CD14-positive monocyte (primary cell): ENCODE measurements at regions not wholly inside any gene's neighbourhood (a gene's known extent, or its start where the extent isn't known, plus 50 kb on each side); places are given as distances from the start of the nearest gene placed in this dataset.

Experiments
- DNase-seq, 3 donors: peaks; one replicate each; pipeline ENCODE4 v3.0.0-alpha.2; 2011 to 2022
- H2AFZ ChIP-seq: 2 replicates; pipeline ENCODE4 v1.6.0; 2012; ENCODE audit warnings: mild to moderate bottlenecking, low read depth, low read length, inconsistent platforms; ENCODE audit not compliant: insufficient read depth, poor library complexity, severe bottlenecking
- H3K27ac ChIP-seq, 2 donors: 1 replicate in 1 of 2; 2 replicates in 1 of 2; pipeline ENCODE4 v1.5.1; 2012 to 2013; ENCODE audit warnings: low read length in 2 of 2, control low read depth in 1 of 2, inconsistent platforms in 1 of 2, low read depth in 1 of 2, mild to moderate bottlenecking in 1 of 2
- H3K27me3 ChIP-seq, 2 donors: one replicate each; pipeline versions ENCODE4 v1.6.0 to v1.6.1; 2011 to 2013; ENCODE audit warnings: low read length in 2 of 2; ENCODE audit not compliant: control insufficient read depth in 2 of 2, insufficient read depth in 2 of 2
- H3K36me3 ChIP-seq, 2 donors: replicated peaks in 1 of 2; 1 replicate in 1 of 2; 2 replicates in 1 of 2; pipeline versions ENCODE4 v1.5.1 to v1.6.1; 2012 to 2013; ENCODE audit warnings: low read length in 2 of 2, control low read depth in 1 of 2, inconsistent platforms in 1 of 2, mild to moderate bottlenecking in 1 of 2; ENCODE audit not compliant: insufficient read depth in 2 of 2, control insufficient read depth in 1 of 2
- H3K4me1 ChIP-seq, 2 donors: 1 replicate in 1 of 2; 2 replicates in 1 of 2; pipeline versions ENCODE4 v1.5.1 to v1.6.1; 2012 to 2013; ENCODE audit warnings: low read length in 2 of 2, control low read depth in 1 of 2, inconsistent platforms in 1 of 2, mild to moderate bottlenecking in 1 of 2, moderate library complexity in 1 of 2; ENCODE audit not compliant: insufficient read depth in 2 of 2, control insufficient read depth in 1 of 2
- H3K4me2 ChIP-seq: replicated peaks from 2 replicates; pipeline ENCODE3; 2012; ENCODE audit warnings: low read length, moderate library complexity, mild to moderate bottlenecking; ENCODE audit not compliant: poor library complexity, severe bottlenecking; ENCODE audit errors: extremely low read depth
- H3K4me3 ChIP-seq, 3 experiments: fragments of 200-600 bp in 1 of 3; sonication (generic) in 1 of 3; replicated peaks in 1 of 3; 1 replicate in 2 of 3; 2 replicates in 1 of 3; pipeline ENCODE4 v1.5.1; 2011 to 2013; ENCODE audit warnings: low read length in 3 of 3, mild to moderate bottlenecking in 3 of 3, control low read depth in 2 of 3, low read depth in 2 of 3, inconsistent platforms in 1 of 3, moderate library complexity in 1 of 3
- H3K79me2 ChIP-seq: 2 replicates; pipeline ENCODE4 v1.6.0; 2012; ENCODE audit warnings: mild to moderate bottlenecking, control low read depth, inconsistent platforms, low read length, moderate library complexity; ENCODE audit not compliant: insufficient read depth
- H3K9ac ChIP-seq: 2 replicates; pipeline ENCODE4 v1.6.0; 2017; ENCODE audit warnings: low read length, mild to moderate bottlenecking; ENCODE audit not compliant: insufficient read depth, poor library complexity, severe bottlenecking
- H3K9me3 ChIP-seq, 2 donors: replicated peaks in 1 of 2; 1 replicate in 1 of 2; 2 replicates in 1 of 2; pipeline versions ENCODE4 v1.5.1 to v1.6.1; 2012 to 2013; ENCODE audit warnings: low read length in 2 of 2, control low read depth in 1 of 2; ENCODE audit not compliant: control insufficient read depth in 1 of 2, insufficient read depth in 1 of 2
- H4K20me1 ChIP-seq: 2 replicates; pipeline ENCODE4 v1.6.0; 2012; ENCODE audit warnings: mild to moderate bottlenecking, low read length, control low read depth, moderate library complexity; ENCODE audit not compliant: insufficient read depth
- H3K27ac Mint-ChIP-seq, 7 donors: one replicate each; pipeline ENCODE4 v1.8.0; 2020; ENCODE audit warnings: mild to moderate bottlenecking in 7 of 7, mixed read lengths in 7 of 7, moderate library complexity in 6 of 7, inconsistent platforms in 2 of 7
- H3K27me3 Mint-ChIP-seq, 3 donors: one replicate each; pipeline ENCODE4 v1.8.0; 2021 to 2022; ENCODE audit warnings: low read depth in 3 of 3, mild to moderate bottlenecking in 3 of 3, mixed read lengths in 3 of 3, moderate library complexity in 3 of 3, inconsistent platforms in 1 of 3
- H3K36me3 Mint-ChIP-seq, 2 donors: one replicate each; pipeline ENCODE4 v1.8.0; 2020; ENCODE audit warnings: mixed read lengths in 2 of 2, inconsistent platforms in 1 of 2, mild to moderate bottlenecking in 1 of 2
- H3K4me1 Mint-ChIP-seq: one replicate; pipeline ENCODE4 v1.8.0; 2020; ENCODE audit warnings: mild to moderate bottlenecking, mixed read lengths
- H3K4me3 Mint-ChIP-seq, 2 donors: one replicate each; pipeline ENCODE4 v1.8.0; 2020; ENCODE audit warnings: mild to moderate bottlenecking in 2 of 2, mixed read lengths in 2 of 2, moderate library complexity in 1 of 2
- H3K9me3 Mint-ChIP-seq, 7 donors: one replicate each; pipeline ENCODE4 v1.8.0; 2020 to 2022; ENCODE audit warnings: mixed read lengths in 7 of 7, mild to moderate bottlenecking in 6 of 7, moderate library complexity in 6 of 7, inconsistent platforms in 2 of 7
- WGBS: methylation state at CpG from one replicate; pipeline ENCODE4 v1.1.5; 2013; ENCODE audit warnings: missing lambda C conversion rate; ENCODE audit not compliant: insufficient coverage; 5-methylcytosine and 5-hydroxymethylcytosine counted together
- intact Hi-C, 2 donors: fragments of 100-400 bp; cut with micrococcal nuclease; formaldehyde crosslinking; loops; one replicate each; pipeline versions ENCODE4 v1.15.0 to v1.15.1; 2023
- TF ChIP-seq, protein P1 (sequence below): fragments of 200-600 bp; IDR thresholded peaks from one replicate; pipeline ENCODE4 v1.8.0; 2022; ENCODE audit warnings: antibody characterized with exemption, mild to moderate bottlenecking

DNA sequence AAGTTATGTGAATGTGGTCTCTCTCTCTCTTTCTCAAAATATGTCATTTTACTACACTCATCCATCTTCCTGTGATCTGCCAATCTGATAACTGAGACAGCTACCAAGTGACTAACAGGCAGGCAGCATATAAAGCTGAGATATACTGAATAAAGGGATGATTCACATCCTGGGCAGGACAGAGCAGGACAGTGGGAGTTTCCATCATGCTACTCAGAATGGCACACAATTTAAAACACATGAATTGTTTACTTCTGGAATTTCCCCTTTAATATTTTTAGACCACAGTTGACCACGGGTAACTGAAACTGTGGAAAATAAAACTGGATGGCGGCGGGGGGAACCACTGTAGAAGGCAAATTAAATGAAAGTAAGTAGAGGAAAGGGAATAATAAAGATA lies 58.6 kb upstream of the DCTD start:
- Histone ChIP-seq H3K79me2 (no peaks in the 10 kb centered on the region), H3K36me3 (no peaks in the 10 kb centered on the region), H3K4me3 (no peak overlapping the region), H2AFZ (no peak overlapping the region), H3K9ac (no peak overlapping the region), H3K4me1 (no peaks in the 10 kb centered on the region), H3K27ac (no peak overlapping the region), H3K27me3 (no peaks in the 10 kb centered on the region), H4K20me1 (no peaks in the 10 kb centered on the region), H3K9me3 (peaks cover 0 to 6% of the 10 kb centered on the region in 2 donors), H3K4me2 (no peak overlapping the region)
- no peaks in the 10 kb centered on the region for H3K27me3 Mint-ChIP-seq
- no peak overlapping the region for H3K27ac Mint-ChIP-seq
- TF ChIP-seq, protein P1, sequence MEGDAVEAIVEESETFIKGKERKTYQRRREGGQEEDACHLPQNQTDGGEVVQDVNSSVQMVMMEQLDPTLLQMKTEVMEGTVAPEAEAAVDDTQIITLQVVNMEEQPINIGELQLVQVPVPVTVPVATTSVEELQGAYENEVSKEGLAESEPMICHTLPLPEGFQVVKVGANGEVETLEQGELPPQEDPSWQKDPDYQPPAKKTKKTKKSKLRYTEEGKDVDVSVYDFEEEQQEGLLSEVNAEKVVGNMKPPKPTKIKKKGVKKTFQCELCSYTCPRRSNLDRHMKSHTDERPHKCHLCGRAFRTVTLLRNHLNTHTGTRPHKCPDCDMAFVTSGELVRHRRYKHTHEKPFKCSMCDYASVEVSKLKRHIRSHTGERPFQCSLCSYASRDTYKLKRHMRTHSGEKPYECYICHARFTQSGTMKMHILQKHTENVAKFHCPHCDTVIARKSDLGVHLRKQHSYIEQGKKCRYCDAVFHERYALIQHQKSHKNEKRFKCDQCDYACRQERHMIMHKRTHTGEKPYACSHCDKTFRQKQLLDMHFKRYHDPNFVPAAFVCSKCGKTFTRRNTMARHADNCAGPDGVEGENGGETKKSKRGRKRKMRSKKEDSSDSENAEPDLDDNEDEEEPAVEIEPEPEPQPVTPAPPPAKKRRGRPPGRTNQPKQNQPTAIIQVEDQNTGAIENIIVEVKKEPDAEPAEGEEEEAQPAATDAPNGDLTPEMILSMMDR = no peak
- H3K4me3 Mint-ChIP-seq = no peak overlapping the region
- intact Hi-C loops = no loop called here
- H3K36me3 Mint-ChIP-seq = no peaks in the 10 kb centered on the region
- peaks cover 2 to 11% (median 5%) of the 10 kb centered on the region in 7 donors for H3K9me3 Mint-ChIP-seq
- peak in 1 of 3 donors; percentile 34 for DNase-seq
- no CpG with 5 or more reads among the region's 3 CpGs for WGBS
- peaks cover 3% of the 10 kb centered on the region for H3K4me1 Mint-ChIP-seq

DNA sequence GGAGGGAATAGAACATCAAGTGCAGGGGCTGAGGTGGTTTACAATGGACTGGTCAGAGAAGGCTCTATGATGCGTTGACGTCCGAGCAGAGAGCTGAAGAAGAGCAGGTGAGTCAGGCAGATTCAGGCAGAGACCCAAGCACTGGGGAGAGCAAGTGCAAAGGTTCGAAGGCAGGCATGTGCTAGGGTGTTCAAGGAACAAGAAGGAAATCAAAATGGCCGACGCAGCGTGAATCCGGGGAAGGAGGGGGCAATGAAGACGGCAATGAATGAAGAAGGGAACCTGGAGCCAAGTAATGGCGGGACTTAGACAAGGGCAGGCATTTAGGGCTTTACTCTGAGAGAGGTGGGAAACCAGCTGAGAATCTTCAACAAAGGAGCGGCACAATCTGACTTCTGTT lies 56.8 kb upstream of the DCTD start:
- Histone ChIP-seq H4K20me1 (no peaks in the 10 kb centered on the region), H3K36me3 (no peaks in the 10 kb centered on the region), H3K9me3 (peaks cover 0 to 6% of the 10 kb centered on the region in 2 donors), H3K27me3 (no peaks in the 10 kb centered on the region), H3K9ac (no peak overlapping the region), H3K79me2 (no peaks in the 10 kb centered on the region), H3K4me3 (no peak overlapping the region), H2AFZ (no peak overlapping the region), H3K4me1 (no peaks in the 10 kb centered on the region), H3K27ac (no peak overlapping the region), H3K4me2 (no peak overlapping the region)
- WGBS = 96% methylated on average over 11 of the region's 11 CpGs
- Mint-ChIP-seq H3K27me3 (no peaks in the 10 kb centered on the region), H3K27ac (no peak overlapping the region), H3K4me3 (no peak overlapping the region), H3K9me3 (peaks cover 2 to 10% (median 6%) of the 10 kb centered on the region in 7 donors), H3K4me1 (peaks cover 8% of the 10 kb centered on the region), H3K36me3 (no peaks in the 10 kb centered on the region)
- TF ChIP-seq, protein P1 = no peak
- intact Hi-C loops = no loop called here
- DNase-seq = no peak
